ENCODE measurements at regions not wholly inside any gene's neighbourhood (a gene's known extent, or its start where the extent isn't known, plus 50 kb on each side); places are given as distances from the start of the nearest gene placed in this dataset.

DNA sequence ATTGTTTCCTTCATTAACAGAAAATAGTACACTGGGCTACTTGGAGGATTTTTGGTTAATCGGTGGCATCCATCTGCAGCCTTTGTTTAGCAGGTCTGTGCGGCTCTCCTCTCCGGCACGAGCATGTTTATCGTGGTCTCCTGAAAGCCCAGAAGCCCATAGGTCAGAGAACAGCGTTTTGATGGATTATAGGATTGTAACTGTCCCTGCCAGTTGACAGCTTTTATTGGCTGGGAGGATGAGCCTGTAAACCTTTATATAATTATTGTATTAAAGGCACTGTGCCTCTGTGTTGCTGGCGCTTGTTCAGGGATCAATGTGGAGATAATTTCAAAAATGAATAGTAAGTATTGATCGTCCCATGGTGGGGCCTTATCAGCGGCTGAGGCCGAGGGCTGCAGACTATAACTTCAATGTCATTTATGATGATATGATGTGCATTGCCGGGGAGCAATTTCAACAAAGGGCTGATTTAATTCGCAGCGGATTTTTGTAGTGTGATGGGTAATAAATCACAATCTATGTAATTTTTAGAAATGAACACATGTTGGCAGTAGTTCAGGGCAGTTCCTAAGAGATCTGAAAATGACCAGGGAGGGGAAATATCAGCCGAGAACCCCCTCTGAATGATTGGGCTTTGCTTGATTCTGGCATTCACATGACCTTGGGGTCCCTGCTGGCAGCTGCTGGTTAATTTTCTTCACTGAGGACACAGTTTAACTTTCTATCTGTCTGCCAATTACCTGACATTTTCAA is 736.1 kb downstream of the GALR1 start:
- H3K4me3 ChIP-seq (ENCODE audit: low read depth, low read length), result no peak overlapping the region
- TF ChIP-seq, protein P1, sequence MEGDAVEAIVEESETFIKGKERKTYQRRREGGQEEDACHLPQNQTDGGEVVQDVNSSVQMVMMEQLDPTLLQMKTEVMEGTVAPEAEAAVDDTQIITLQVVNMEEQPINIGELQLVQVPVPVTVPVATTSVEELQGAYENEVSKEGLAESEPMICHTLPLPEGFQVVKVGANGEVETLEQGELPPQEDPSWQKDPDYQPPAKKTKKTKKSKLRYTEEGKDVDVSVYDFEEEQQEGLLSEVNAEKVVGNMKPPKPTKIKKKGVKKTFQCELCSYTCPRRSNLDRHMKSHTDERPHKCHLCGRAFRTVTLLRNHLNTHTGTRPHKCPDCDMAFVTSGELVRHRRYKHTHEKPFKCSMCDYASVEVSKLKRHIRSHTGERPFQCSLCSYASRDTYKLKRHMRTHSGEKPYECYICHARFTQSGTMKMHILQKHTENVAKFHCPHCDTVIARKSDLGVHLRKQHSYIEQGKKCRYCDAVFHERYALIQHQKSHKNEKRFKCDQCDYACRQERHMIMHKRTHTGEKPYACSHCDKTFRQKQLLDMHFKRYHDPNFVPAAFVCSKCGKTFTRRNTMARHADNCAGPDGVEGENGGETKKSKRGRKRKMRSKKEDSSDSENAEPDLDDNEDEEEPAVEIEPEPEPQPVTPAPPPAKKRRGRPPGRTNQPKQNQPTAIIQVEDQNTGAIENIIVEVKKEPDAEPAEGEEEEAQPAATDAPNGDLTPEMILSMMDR (conservative IDR thresholded peaks at IDR 0.05; ENCODE audit: low read depth, low read length), result no peak
- no peak for DNase-seq (ENCODE audit: low read depth)

DNA sequence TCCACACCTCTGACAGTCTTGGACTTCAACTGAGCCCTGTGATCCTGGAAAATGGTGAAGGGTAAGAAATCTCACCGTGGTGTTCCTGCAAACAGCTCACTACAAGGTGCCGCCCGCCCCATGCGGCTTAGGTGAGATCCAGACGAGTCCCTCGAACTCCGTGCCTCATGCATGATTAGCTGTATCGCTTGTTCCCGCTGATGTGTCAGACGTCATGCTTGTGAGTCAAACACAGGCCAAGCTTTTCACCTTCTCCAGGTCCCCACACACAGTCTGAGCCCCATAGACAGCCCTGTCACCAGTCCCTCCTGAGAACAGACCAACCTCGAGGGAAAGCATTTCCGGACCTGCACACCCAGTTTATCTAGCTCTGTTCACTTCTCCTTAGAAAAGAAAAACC is 740.5 kb downstream of the GALR1 start:
- DNase-seq (ENCODE audit: low read depth), result no peak
- no peak overlapping the region for H3K4me3 ChIP-seq (ENCODE audit: low read depth, low read length)
- TF ChIP-seq, protein P1 (conservative IDR thresholded peaks at IDR 0.05; ENCODE audit: low read depth, low read length), result no peak

DNA sequence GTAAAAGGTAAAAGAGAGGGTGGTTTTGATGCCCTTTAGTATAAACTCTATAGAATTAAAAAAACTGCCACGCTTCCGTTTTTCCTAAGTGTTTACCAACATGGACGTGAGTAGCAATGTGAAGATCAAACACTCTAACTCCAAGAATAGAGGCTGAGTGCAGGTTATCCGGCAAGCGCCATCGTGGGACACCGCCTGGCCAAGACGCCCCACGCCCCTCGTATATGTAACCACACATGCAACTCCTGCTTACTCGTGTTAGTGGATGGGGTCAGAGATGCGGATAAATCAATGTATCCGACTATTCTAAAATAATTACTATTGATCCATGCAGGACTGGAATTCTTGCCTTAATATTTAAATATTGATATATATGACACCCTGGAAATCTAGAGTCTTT is 741.3 kb downstream of the GALR1 start:
- TF ChIP-seq, protein P1 (conservative IDR thresholded peaks at IDR 0.05; ENCODE audit: low read depth, low read length), result no peak
- no peak overlapping the region for H3K4me3 ChIP-seq (ENCODE audit: low read depth, low read length)
- DNase-seq (ENCODE audit: low read depth), result no peak

DNA sequence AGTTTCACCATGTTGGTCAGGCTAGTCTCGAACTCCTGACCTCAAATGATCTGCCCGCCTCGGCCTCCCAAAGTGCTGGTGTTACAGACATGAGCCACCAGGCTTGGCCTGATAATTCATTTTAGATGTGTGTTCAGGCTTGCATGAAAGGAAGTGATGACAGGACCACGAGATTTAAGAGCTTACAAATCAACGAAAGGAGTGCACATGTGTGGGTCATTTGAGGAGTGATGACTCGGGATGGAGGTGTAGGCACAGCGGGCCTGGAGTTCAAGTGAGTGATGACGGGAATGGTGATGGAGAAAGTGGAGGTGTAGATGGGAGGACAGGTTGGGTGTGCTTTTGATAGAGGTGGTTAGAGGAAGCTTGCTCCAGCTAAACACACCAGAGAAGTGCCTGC is 742.4 kb downstream of the GALR1 start:
- TF ChIP-seq, protein P1 (conservative IDR thresholded peaks at IDR 0.05; ENCODE audit: low read depth, low read length), result no peak
- no peak for DNase-seq (ENCODE audit: low read depth)
- no peak overlapping the region for H3K4me3 ChIP-seq (ENCODE audit: low read depth, low read length)

DNA sequence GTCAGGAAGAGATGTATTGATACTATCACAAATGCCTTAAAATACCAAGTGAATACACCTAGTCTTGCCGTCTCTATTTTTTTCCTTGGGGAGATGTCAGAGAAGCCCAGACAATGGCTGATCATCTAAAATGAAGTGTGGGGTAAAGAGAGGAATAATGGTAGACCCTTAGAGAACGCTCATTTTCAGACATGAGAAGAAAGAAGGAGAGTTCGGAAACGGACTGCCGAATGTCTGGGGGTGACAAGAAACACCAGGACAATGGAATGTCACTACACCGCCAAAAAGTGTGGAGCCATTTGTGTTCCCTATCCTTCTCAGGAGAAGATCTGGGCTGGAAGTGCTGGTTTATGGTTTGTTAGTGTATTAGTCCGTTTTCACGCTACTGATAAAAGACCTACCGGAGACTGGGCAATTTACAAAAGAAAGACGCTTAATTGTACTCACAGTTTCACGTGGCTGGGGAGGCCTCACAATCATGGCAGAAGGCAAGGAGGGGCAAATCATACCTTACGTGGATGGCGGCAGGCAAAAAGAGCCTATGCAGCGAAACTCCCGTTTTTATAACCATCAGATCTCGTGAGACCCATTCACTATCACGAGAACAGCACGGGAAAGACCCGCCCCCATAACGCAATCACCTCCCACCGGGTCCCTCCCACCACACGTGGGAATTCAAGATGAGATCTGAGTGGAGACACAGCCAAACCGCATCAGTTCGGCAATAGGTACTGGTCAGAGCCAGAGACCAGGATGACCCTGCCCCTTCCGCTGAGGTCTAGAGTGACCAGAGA is 743.7 kb downstream of the GALR1 start:
- no peak for DNase-seq (ENCODE audit: low read depth)
- TF ChIP-seq, protein P1 (conservative IDR thresholded peaks at IDR 0.05; ENCODE audit: low read depth, low read length), result no peak
- H3K4me3 ChIP-seq (ENCODE audit: low read depth, low read length), result no peak overlapping the region

DNA sequence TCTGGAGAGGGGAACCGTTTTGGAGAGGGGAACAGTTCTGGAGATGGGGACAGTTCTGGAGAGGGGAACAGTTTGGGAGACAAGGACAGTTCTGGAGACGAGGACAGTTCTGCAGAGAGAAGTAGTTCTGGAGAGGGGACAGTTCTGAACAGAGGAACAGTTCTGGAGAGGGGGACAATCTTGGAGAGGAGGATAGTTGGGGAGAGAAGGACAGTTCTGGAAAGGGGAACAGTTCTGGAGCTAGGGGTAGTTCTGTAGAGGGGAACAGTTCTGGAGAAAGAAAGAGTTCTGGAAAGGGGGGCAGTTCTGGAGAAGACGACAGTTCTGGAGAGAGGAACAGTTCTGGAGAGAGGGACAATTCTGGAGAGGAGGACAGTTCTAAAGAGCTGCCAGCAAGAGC is 745.9 kb downstream of the GALR1 start:
- TF ChIP-seq, protein P1 (conservative IDR thresholded peaks at IDR 0.05; ENCODE audit: low read depth, low read length), result no peak
- no peak for DNase-seq (ENCODE audit: low read depth)
- H3K4me3 ChIP-seq (ENCODE audit: low read depth, low read length), result no peak overlapping the region
